HCT116 (cell line): ENCODE measurements at regions not wholly inside any gene's neighbourhood (a gene's known extent, or its start where the extent isn't known, plus 50 kb on each side); places are given as distances from the start of the nearest gene placed in this dataset.

Experiments used
- CBX3 ChIP-seq: IDR thresholded peaks from 2 replicates; pipeline ENCODE4 v1.6.1; 2012; ENCODE audit warnings: low read depth
- EZH2phosphoT487 ChIP-seq: fragments of 200-600 bp; IDR thresholded peaks from 2 replicates; pipeline ENCODE4 v1.6.1; 2018; ENCODE audit warnings: antibody characterized with exemption, borderline replicate concordance
- JUND ChIP-seq: IDR thresholded peaks from 2 replicates; pipeline ENCODE4 v1.6.1; 2012
- POLR2A ChIP-seq: IDR thresholded peaks from 2 replicates; pipeline ENCODE4 v1.7.0; 2011; ENCODE audit warnings: borderline replicate concordance; ENCODE audit not compliant: insufficient read depth, insufficient read length; ENCODE audit errors: extremely low read depth
- SIN3A ChIP-seq: IDR thresholded peaks from 2 replicates; pipeline ENCODE4 v1.6.1; 2012; ENCODE audit warnings: low read depth
- ZNF274 ChIP-seq: fragments of 200-500 bp; sonication (Bioruptor generic); IDR thresholded peaks from 2 replicates; pipeline ENCODE4 v1.6.1; 2014; ENCODE audit warnings: mild to moderate bottlenecking, low read depth, low read length, inconsistent platforms
- TF ChIP-seq, protein P1 (sequence below), 3 experiments: fragments of 200-600 bp in 1 of 3; sonication (generic) in 1 of 3; IDR thresholded peaks in 2 of 3; conservative IDR thresholded peaks in 1 of 3; 2 replicates each; pipeline ENCODE4 v1.5.1; 2012 to 2017; ENCODE audit warnings: low read depth in 2 of 3, low read length in 2 of 3, antibody characterized with exemption in 1 of 3, borderline replicate concordance in 1 of 3, control low read depth in 1 of 3, mild to moderate bottlenecking in 1 of 3, mixed read lengths in 1 of 3, mixed run types in 1 of 3, moderate library complexity in 1 of 3; ENCODE audit not compliant: insufficient read depth in 1 of 3
- TF ChIP-seq, protein P2 (sequence below): IDR thresholded peaks from 2 replicates; pipeline ENCODE4 v1.6.1; 2011; ENCODE audit warnings: mild to moderate bottlenecking, low read length, moderate library complexity; ENCODE audit not compliant: insufficient replicate concordance; ENCODE audit errors: extremely low read depth
- TF ChIP-seq, protein P3 (sequence below): IDR thresholded peaks from 2 replicates; pipeline ENCODE4 v1.6.1; 2012

DNA sequence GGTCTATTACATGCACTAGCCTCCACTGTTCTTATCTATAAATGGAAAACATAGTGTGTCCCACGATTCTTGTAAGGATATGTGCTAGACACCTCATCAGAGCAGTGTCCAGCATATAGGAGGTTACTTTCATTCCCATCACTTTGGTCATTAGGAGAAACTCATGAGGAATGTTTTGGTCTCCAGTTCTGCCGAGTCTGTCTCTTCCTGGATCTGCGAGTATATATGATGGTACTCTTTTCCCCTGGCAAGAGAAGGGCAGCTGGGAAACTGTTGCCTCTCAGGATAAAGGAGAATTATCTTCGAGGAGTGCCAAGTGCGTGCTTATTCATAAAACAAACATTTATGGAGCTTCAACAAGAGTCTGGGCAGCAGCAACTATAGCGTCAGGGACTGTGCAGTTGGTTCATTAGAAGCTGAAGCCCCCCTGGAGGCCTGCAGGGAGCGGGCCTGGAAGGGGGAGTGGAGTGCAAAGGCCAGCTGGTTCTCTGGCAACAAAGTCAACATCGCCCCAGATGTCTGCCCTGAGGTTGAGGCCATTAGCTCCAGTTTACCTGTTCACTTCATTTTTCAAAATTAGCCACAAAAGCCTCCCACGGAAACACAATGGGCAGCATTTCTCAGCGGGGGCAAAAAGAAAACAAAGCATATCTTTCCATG, 811.9 kb downstream of the MAFB start:
- no peak for TF ChIP-seq CBX3
- TF ChIP-seq POLR2A, result no peak
- TF ChIP-seq JUND, result no peak
- TF ChIP-seq, protein P1, sequence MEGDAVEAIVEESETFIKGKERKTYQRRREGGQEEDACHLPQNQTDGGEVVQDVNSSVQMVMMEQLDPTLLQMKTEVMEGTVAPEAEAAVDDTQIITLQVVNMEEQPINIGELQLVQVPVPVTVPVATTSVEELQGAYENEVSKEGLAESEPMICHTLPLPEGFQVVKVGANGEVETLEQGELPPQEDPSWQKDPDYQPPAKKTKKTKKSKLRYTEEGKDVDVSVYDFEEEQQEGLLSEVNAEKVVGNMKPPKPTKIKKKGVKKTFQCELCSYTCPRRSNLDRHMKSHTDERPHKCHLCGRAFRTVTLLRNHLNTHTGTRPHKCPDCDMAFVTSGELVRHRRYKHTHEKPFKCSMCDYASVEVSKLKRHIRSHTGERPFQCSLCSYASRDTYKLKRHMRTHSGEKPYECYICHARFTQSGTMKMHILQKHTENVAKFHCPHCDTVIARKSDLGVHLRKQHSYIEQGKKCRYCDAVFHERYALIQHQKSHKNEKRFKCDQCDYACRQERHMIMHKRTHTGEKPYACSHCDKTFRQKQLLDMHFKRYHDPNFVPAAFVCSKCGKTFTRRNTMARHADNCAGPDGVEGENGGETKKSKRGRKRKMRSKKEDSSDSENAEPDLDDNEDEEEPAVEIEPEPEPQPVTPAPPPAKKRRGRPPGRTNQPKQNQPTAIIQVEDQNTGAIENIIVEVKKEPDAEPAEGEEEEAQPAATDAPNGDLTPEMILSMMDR (IDR thresholded peaks at IDR 0.05 in 2 of 3, conservative IDR thresholded peaks at IDR 0.05 in 1 of 3; ENCODE audit: borderline replicate concordance in 1 of 3, insufficient read depth in 1 of 3, low read depth in 2 of 3, low read length in 2 of 3), result no peak
- TF ChIP-seq ZNF274, result no peak
- TF ChIP-seq, protein P2, sequence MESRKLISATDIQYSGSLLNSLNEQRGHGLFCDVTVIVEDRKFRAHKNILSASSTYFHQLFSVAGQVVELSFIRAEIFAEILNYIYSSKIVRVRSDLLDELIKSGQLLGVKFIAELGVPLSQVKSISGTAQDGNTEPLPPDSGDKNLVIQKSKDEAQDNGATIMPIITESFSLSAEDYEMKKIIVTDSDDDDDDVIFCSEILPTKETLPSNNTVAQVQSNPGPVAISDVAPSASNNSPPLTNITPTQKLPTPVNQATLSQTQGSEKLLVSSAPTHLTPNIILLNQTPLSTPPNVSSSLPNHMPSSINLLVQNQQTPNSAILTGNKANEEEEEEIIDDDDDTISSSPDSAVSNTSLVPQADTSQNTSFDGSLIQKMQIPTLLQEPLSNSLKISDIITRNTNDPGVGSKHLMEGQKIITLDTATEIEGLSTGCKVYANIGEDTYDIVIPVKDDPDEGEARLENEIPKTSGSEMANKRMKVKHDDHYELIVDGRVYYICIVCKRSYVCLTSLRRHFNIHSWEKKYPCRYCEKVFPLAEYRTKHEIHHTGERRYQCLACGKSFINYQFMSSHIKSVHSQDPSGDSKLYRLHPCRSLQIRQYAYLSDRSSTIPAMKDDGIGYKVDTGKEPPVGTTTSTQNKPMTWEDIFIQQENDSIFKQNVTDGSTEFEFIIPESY, result no peak
- TF ChIP-seq, protein P3, sequence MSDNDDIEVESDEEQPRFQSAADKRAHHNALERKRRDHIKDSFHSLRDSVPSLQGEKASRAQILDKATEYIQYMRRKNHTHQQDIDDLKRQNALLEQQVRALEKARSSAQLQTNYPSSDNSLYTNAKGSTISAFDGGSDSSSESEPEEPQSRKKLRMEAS, result no peak
- TF ChIP-seq EZH2phosphoT487, result no peak
- TF ChIP-seq SIN3A, result no peak
